Neural progenitor cell (in vitro differentiated cells): ENCODE measurements at regions not wholly inside any gene's neighbourhood (a gene's known extent, or its start where the extent isn't known, plus 50 kb on each side); places are given as distances from the start of the nearest gene placed in this dataset.

Experiments used
- EZH2 ChIP-seq: fragments of 200-600 bp; sonication (generic); IDR thresholded peaks from 2 replicates; pipeline ENCODE4 v1.6.1; 2017; ENCODE audit warnings: antibody characterized with exemption, mild to moderate bottlenecking, moderate library complexity
- TF ChIP-seq, protein P1 (sequence below): fragments of 200-600 bp; sonication (generic); IDR thresholded peaks from 2 replicates; pipeline ENCODE4 v1.5.1; 2017; ENCODE audit warnings: antibody characterized with exemption, mild to moderate bottlenecking

DNA sequence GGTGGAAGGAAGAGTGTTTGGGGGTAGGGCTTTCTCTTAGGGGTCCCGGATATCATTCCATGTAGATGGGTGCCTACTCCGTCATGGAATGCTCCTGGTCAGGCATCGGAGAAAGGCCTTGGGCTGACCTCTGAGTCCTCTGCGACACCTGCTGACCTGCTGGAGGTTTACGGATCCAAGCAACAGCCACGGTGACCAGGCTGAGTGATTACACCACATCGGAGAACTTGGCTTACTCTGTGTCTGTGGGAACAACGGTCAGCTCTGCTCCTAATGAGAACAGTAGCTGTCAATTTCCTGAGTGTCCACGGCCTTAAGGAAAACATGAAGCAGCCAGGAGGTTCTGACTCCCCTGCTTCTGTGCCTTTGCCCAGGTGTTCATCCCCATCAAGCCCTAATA lies 73.2 kb downstream of the TNP1 start:
- TF ChIP-seq, protein P1, sequence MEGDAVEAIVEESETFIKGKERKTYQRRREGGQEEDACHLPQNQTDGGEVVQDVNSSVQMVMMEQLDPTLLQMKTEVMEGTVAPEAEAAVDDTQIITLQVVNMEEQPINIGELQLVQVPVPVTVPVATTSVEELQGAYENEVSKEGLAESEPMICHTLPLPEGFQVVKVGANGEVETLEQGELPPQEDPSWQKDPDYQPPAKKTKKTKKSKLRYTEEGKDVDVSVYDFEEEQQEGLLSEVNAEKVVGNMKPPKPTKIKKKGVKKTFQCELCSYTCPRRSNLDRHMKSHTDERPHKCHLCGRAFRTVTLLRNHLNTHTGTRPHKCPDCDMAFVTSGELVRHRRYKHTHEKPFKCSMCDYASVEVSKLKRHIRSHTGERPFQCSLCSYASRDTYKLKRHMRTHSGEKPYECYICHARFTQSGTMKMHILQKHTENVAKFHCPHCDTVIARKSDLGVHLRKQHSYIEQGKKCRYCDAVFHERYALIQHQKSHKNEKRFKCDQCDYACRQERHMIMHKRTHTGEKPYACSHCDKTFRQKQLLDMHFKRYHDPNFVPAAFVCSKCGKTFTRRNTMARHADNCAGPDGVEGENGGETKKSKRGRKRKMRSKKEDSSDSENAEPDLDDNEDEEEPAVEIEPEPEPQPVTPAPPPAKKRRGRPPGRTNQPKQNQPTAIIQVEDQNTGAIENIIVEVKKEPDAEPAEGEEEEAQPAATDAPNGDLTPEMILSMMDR: no peak
- TF ChIP-seq EZH2: no peak
